ENCODE measurements at regions not wholly inside any gene's neighbourhood (a gene's known extent, or its start where the extent isn't known, plus 50 kb on each side); places are given as distances from the start of the nearest gene placed in this dataset.

DNA sequence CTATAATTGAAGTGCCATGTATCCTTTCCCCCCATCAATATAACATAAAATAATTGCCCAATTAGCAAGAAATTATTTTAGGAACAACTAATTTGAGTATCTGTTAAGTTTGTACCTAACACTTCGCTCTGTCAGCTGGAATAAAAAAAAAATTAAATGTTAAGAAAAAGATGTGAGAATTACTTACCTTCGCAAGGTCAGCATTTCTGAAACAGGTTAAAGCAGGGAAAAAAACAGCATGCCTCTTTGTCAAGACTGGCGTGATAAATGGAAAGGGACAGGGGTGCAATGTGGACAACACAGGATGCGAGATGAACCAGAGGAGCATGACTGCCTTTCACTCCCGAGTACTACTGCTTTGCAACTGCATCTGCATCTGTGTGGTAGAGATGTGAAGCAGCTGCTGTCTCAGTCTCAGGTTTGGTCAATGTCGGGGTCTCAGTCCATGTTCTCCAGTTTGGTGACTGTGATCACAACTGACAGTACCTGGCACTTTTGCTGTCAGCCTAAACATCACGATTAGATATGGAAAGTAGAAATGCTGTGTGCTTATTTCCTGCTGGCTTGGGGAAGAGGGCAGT, 565.4 kb upstream of the LRRTM1 start:
- TF ChIP-seq, protein P1, sequence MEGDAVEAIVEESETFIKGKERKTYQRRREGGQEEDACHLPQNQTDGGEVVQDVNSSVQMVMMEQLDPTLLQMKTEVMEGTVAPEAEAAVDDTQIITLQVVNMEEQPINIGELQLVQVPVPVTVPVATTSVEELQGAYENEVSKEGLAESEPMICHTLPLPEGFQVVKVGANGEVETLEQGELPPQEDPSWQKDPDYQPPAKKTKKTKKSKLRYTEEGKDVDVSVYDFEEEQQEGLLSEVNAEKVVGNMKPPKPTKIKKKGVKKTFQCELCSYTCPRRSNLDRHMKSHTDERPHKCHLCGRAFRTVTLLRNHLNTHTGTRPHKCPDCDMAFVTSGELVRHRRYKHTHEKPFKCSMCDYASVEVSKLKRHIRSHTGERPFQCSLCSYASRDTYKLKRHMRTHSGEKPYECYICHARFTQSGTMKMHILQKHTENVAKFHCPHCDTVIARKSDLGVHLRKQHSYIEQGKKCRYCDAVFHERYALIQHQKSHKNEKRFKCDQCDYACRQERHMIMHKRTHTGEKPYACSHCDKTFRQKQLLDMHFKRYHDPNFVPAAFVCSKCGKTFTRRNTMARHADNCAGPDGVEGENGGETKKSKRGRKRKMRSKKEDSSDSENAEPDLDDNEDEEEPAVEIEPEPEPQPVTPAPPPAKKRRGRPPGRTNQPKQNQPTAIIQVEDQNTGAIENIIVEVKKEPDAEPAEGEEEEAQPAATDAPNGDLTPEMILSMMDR (IDR thresholded peaks at IDR 0.05; ENCODE audit: extremely low read depth, insufficient read depth, missing control alignments): no peak
- in situ Hi-C loops (cut with MboI; ENCODE audit: low pct_unique_long_range_greater_than_20kb, low sequenced_read_pairs, unreplicated experiment): no loop called here
- DNase-seq (ENCODE audit: low spot score): no peak

DNA sequence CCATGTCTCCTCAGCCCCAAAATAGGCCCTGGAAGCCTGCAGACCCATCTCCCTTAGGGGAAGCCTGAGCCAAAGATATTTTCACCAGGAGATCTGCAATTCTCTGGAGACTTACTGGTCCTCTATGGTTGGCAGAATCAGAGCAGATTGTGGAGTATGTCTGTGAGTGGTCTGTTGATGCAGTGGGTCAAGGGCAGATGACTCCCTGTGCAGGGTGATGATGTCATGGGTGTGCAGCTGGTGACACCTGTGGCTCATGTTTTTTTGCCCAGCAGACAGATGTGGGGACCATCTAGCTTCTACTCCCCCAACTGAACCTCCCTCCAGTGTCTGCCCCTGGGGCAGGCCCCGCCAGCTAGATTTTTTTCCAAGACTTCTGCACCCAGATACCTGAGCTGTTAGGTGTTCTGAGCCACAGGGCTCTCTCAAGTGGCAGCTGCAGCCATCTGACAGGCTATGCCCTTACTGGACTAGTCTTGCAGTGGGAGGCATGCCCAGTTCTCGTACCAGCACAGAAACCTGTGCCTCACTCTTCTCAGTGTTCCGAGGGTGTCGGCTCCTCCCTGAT, 558.7 kb upstream of the LRRTM1 start:
- DNase-seq (ENCODE audit: low spot score): no peak
- in situ Hi-C loops (cut with MboI; ENCODE audit: low pct_unique_long_range_greater_than_20kb, low sequenced_read_pairs, unreplicated experiment): no loop called here
- TF ChIP-seq, protein P1 (IDR thresholded peaks at IDR 0.05; ENCODE audit: extremely low read depth, insufficient read depth, missing control alignments): no peak

DNA sequence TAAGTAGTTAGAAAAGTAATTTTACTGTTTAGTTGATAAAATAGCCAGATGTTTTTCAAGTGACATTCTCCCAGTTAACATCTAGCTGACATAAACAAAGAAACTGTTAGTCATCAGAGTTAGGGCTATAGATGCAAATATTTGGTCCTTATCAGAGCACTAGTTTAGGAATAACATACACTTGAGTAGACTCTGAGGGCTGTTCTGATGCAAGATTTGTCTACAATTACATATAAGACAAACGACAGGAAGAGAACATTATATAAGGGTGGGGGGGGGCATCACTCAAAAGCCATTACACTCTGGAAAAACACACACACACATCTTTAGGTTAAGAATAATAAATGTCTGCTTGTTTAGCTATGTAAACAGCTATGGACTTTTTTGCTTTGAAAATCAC, 554.4 kb upstream of the LRRTM1 start:
- DNase-seq (ENCODE audit: low spot score): no peak
- in situ Hi-C loops (cut with MboI; ENCODE audit: low pct_unique_long_range_greater_than_20kb, low sequenced_read_pairs, unreplicated experiment): no loop called here
- TF ChIP-seq, protein P1 (IDR thresholded peaks at IDR 0.05; ENCODE audit: extremely low read depth, insufficient read depth, missing control alignments): no peak

DNA sequence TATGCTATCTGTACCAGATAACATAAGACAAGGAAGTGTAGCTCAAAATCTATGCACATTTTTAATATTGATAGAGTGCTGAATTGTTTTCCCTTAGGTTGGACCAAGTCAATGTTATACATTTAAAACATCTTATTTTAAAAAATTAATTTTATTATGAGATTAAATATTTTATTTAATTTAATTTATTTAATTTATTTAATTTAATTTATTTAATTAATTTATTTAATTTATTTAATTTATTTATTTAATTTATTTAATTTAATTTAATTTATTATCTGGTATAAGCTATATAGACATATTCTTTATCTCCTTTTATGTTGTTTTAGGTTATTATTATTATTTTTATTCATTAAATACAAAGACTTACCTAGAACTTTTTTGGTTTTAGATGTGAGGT, 551.7 kb upstream of the LRRTM1 start:
- TF ChIP-seq, protein P1 (IDR thresholded peaks at IDR 0.05; ENCODE audit: extremely low read depth, insufficient read depth, missing control alignments): no peak
- no peak for DNase-seq (ENCODE audit: low spot score)
- in situ Hi-C loops (cut with MboI; ENCODE audit: low pct_unique_long_range_greater_than_20kb, low sequenced_read_pairs, unreplicated experiment): no loop called here

DNA sequence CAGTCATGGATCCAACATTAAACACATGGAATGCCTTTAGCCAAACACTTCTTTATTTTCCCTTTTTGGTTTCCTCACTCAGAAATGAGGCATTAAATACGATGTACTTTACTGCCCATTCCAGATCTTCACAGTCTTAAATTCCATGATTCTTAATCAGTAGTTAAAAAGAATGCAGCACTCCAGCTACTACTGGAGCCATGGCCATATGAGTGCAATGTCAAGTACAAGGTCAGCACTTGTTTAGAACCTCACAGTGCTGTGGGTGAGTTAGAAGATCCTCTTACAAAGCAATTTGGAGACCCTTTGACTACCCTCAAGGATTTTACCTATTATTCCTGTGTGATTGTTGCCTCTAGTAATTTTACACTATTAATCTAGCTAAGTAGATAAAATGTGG, 550.3 kb upstream of the LRRTM1 start:
- no peak for DNase-seq (ENCODE audit: low spot score)
- in situ Hi-C loops (cut with MboI; ENCODE audit: low pct_unique_long_range_greater_than_20kb, low sequenced_read_pairs, unreplicated experiment): no loop called here
- TF ChIP-seq, protein P1 (IDR thresholded peaks at IDR 0.05; ENCODE audit: extremely low read depth, insufficient read depth, missing control alignments): no peak

DNA sequence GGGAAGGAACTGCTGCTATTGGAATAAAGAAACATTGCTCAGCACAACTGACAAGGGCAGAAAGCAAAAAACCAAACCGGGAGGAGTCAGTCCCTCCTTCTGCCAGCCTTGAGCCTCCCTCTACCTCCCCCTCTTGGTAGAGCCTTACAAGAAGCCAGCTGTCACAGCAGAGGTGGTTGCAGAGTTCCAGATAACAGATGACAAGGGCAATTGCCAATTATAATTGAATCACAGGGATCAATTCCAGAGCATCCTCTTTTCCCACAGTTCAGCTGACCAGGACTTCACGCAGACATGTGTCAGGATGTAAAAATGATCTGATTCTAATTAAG, 548.2 kb upstream of the LRRTM1 start:
- in situ Hi-C loops (cut with MboI; ENCODE audit: low pct_unique_long_range_greater_than_20kb, low sequenced_read_pairs, unreplicated experiment): no loop called here
- peak; percentile 10 for DNase-seq (ENCODE audit: low spot score)
- TF ChIP-seq, protein P1 (IDR thresholded peaks at IDR 0.05; ENCODE audit: extremely low read depth, insufficient read depth, missing control alignments): peak; percentile 32

Measured in GM13977 (cell line).